Jurkat, Clone E6-1 (cell line): ENCODE measurements at regions not wholly inside any gene's neighbourhood (a gene's known extent, or its start where the extent isn't known, plus 50 kb on each side); places are given as distances from the start of the nearest gene placed in this dataset.

ENCODE experiments used
- DNase-seq: peaks from one replicate; pipeline ENCODE4 v3.0.0-alpha.2; 2011; ENCODE audit warnings: low read depth, low spot score
- H3K4me3 ChIP-seq: 2 replicates; pipeline ENCODE4 v1.5.1; 2011; ENCODE audit warnings: mild to moderate bottlenecking, low read length, control low read depth, moderate library complexity

- DNase-seq = no peak
- no peak overlapping the region for H3K4me3 ChIP-seq
Measured at GRCh38 chr1:58861076-58861475, 77.2 kb upstream of the JUN start.

GRCh38 chr1:58861506-58861905, 77.7 kb upstream of the JUN start:
- no peak overlapping the region for H3K4me3 ChIP-seq
- no peak for DNase-seq

GRCh38 chr1:58862728-58863385, 79.0 kb upstream of the JUN start:
- DNase-seq = no peak
- no peak overlapping the region for H3K4me3 ChIP-seq

- H3K4me3 ChIP-seq = no peak overlapping the region
- no peak for DNase-seq
Measured at GRCh38 chr1:58864654-58865053, 80.8 kb upstream of the JUN start.

- no peak for DNase-seq
- no peak overlapping the region for H3K4me3 ChIP-seq
Measured at GRCh38 chr1:58866578-58866977, 82.7 kb upstream of the JUN start.

GRCh38 chr1:58869638-58870297, 85.9 kb upstream of the JUN start:
- no peak for DNase-seq
- H3K4me3 ChIP-seq = no peak overlapping the region

- H3K4me3 ChIP-seq = no peak overlapping the region
- no peak for DNase-seq
Measured at GRCh38 chr1:58870298-58870676, 86.4 kb upstream of the JUN start.

GRCh38 chr1:58874342-58874741, 90.5 kb upstream of the JUN start:
- no peak for DNase-seq
- no peak overlapping the region for H3K4me3 ChIP-seq

- no peak overlapping the region for H3K4me3 ChIP-seq
- no peak for DNase-seq
Measured at GRCh38 chr1:58874757-58875755, 91.2 kb upstream of the JUN start.

GRCh38 chr1:58879464-58879863, 95.6 kb upstream of the JUN start:
- no peak overlapping the region for H3K4me3 ChIP-seq
- DNase-seq = no peak

- no peak overlapping the region for H3K4me3 ChIP-seq
- DNase-seq = no peak
Measured at GRCh38 chr1:58880592-58880991, 96.7 kb upstream of the JUN start.

GRCh38 chr1:58881471-58881994, 97.7 kb upstream of the JUN start:
- no peak overlapping the region for H3K4me3 ChIP-seq
- no peak for DNase-seq

- no peak overlapping the region for H3K4me3 ChIP-seq
- DNase-seq = no peak
Measured at GRCh38 chr1:58882322-58882948, 98.6 kb upstream of the JUN start.

- peak; percentile 19 for DNase-seq
- no peak overlapping the region for H3K4me3 ChIP-seq
Measured at GRCh38 chr1:58883037-58883887, 99.4 kb upstream of the JUN start.

GRCh38 chr1:58883888-58884482, 100.1 kb upstream of the JUN start:
- no peak overlapping the region for H3K4me3 ChIP-seq
- peak; percentile 49 for DNase-seq

- H3K4me3 ChIP-seq = no peak overlapping the region
- peak; percentile 24 for DNase-seq
Measured at GRCh38 chr1:58884706-58885661, 101.1 kb upstream of the JUN start.

GRCh38 chr1:58885998-58886397, 102.2 kb upstream of the JUN start:
- DNase-seq = peak; percentile 76

More at GRCh38 chr1:58885998-58886397, 102.2 kb upstream of the JUN start:
- no peak overlapping the region for H3K4me3 ChIP-seq
